HG02623 (cell line): ENCODE measurements at regions not wholly inside any gene's neighbourhood (a gene's known extent, or its start where the extent isn't known, plus 50 kb on each side); places are given as distances from the start of the nearest gene placed in this dataset.

Experiments
- ATAC-seq: cut with Tn5 transposase; IDR thresholded peaks from one replicate; pipeline ENCODE4 v1.9.1; 2021; ENCODE audit warnings: moderate library complexity; ENCODE audit not compliant: unreplicated experiment

DNA sequence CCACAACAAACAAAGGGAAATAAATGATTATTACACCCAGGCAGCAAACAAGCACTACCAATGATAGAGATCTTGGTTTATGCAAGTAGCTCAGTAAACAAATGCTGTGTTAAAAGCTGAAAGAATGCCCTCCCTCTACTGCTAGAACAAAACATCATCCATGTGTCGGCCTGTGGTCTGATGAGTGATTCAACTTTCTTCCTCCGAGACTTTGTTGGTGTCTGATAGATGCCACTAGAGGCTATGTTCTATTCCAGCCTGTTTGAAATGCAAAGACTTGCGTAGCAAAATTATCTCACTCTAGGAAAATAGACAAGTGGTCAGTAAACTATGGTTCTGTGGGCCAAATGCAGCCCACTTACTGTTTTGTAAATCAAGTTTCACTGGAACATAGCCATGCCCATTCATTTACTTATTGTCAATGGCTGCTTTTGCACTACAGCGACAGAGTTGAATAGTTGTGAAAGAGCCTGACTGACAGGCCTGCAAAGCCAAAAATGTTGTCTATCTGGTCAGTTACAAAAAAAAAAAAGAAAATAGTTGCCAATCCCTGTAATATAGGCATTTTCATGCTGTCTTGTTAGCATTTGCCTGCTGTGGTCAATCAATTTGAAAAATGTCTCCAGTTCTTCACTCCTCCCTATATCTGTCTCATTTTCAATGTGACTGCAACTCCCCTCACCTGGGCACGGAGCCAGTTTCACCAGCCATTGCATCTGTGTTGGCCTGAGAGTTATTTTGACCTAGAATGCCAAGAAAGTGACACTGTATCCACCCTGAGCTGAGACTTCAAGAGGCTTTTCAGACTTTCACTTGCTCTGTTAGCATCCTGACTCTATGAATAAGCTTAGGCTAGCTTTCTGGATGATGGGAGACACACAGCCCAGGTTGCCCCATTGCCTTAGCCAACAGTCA is 544.6 kb upstream of the BTBD3 start:
- ATAC-seq: no peak

DNA sequence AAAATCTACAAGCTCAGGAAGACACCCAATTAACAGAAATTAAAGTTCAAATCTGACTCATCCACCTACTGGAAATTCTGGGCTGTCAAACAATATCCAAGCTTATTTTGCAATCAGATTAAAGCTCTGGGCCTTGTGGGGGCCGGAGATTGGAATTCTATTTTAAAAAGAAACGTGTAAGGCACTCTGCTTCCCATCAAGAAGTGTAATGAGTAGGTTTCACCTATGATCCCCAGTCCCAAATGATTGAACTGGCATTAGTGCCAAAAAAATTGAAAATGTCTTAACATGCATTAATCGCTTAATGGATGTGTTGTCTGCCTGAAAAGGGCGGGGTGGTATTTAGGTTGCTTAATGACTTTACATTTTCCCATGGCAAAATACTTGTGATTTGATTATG is 542.4 kb upstream of the BTBD3 start:
- no peak for ATAC-seq

DNA sequence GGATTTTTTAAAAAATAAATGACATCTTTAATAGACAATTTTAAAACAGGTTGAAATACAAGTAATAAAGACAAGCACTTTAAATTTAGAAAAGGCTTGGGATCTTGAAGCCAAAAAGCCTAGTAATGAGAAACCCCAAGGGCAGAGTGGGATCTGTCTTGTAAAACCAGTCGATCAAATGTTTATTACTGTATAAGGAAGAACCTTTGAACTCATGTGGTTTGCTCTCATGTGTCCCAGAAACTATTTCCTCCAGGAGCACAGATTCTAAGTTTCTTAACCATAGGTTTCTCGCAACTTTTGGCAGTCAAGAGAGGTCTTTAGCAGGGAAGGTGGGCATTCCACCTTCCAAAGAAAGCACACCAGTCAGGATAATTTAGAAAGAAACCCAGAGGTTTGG is 541.7 kb upstream of the BTBD3 start:
- ATAC-seq: no peak

DNA sequence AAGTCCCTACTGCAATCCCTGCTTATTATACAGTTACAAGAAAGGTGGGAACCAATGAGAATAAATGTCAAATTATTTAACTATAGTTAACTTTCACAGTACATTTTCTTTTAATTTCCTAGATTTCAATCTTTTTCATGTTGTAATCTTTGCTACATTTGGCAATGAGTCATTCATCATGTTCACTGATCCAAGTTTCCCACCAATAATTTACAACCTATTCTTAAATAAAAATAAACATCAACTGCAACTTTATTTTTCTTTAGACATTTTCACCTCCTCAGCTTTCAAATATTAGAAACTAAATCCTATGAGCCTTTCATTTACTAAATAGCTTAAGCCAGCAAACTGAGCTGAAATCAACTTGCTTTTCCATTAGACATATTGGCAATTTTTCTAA is 541.3 kb upstream of the BTBD3 start:
- no peak for ATAC-seq

DNA sequence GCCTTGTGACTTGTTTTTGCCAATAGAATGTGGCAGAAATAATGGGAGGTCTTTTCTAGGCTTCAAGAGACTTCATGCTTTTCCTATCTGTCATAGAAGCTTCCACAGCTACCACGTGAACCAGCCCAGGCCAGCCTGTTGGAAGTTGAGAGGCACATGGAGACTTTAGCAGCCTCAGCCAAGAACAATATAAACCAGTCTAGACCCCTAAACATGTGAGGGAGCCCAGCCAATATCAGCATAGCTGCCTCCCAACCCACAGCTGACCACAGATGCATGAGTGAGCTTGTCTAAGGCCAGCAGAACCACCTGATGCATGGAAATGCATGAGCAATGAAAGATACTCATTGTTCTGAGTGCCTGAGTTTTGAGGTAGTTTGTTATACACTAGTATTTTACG is 540.7 kb upstream of the BTBD3 start:
- no peak for ATAC-seq

DNA sequence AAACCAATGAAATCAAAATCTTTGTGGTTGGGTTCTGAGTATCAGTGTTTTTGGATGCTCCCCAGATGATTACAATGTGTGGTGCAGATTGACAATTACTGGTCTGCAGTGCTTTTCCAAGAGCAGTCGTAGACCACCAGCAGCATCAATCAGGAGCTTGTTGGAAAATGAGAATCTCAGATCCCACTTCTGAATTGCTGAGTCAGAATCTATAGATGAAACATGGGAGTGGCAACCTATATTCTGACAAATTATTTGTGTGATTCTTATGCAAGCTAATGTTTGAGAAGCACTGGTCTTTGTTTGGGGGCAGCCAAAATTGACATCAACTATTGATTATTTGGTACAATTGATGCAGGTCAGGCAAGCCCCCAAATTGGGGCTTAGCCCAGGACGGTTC is 539.9 kb upstream of the BTBD3 start:
- ATAC-seq: no peak

DNA sequence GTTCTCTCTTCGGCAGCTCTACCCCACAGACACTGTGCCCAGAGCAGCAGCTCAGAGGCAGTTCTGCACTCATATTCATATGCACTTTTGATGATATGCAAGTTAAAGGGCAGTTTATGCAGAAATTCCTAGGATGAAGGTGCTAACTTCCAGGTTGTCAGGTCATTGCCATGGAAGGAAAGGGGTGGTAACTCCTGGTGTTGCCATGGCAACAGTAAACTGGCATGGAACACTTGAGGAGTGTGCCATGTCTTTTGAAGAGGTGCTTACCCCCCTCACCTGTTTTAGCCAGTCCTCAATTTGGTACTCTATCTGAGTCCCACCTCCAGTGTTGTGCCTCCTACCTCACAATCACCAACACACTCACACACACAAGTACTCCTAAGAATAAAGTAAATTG is 539.4 kb upstream of the BTBD3 start:
- ATAC-seq: no peak

DNA sequence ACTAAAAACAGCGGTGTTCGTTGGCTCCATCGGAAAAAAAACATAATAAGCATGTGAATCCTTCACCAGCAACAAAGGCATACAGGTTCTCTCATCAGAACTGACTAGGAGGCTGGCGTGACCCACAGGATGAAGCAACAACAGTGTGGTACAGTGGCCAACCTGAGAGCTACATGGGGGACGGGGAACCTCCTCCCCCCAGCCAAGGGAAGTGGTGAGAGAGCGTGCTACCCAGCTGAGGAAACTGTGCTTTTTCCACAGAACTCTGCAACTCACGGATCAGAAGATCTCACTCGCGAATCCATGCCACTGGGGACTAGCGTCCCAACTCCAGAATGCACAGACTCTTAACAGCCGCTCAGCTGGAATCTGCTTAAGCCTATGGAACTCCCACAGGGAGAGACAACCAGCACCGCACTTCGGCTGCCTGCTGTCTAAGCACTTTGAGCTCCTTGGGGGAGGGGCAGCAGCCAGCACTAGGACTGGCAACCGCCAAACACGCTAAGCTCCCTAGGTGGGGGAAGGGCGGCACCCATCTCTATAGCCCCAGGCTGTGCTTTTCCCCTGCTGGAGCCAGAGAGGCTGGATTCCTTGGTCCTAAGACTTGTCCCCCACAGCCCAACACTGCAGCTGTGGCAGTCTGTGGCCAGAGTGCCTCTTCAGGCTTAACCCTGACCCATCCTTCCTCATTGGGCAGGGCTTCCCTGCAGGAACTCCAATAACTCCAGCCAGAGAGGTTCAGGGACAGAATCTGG is 538.3 kb upstream of the BTBD3 start:
- no peak for ATAC-seq

DNA sequence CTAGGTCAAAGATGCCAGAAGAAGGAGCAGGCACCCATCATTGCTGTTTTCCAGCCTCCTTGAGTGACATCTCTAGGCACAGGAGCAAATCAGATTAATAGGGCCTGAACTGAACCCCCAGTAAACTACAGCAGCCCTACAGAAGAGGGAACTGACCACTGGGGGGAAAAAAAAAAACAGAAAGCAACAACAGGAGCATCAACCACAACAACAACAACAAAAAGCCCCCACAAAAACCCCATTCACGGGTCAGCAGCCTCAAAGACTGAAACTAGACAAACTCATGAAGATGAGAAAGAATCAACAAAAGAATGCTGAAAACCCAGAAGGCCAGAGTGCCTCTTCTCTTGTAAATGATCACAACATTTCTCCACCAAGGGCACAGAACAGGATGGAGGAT is 537.4 kb upstream of the BTBD3 start:
- ATAC-seq: no peak

DNA sequence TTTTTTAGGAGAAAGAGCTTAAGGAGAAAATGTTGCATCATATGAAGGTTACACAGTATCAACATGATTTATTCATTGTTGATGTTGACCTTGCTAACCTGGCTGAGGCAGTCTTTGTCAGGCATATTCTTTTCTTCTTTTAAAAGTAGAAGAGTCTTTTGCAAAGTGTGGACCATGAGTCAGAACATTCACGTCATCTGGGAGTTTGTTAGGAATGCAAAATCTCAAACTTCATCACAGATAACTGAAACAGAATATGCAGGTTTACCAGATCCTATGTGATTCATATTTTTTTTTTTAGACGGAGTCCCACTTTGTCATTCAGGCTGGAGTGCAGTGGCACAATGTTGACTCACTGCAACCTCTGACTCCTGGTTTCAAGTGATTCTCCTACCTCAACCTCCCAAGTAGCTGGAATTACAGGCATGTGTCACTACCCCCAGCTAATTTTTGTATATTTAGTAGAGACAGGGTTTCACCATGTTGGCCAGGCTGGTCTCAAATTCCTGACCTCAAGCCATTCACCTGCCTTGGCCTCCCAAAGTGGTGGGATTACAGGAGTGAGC is 530.4 kb upstream of the BTBD3 start:
- no peak for ATAC-seq

DNA sequence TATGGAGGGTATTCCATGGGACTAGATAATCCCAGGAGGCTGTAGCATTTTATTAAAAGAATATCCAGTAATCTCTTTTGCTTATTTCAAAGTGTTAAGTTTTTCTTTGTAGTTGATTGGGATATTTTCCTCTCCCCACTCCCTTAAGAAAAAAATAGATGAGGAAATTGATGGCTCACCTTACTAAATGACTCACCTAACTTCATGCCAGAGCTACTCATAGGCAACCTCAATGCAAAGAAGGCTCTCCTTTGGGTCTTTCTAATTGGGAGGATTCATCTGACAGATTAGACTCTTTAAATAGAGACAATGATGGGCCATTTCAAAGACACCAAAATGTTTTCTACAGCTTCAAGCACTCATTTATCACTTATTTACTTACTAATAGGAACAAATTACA is 528.5 kb upstream of the BTBD3 start:
- ATAC-seq: no peak

DNA sequence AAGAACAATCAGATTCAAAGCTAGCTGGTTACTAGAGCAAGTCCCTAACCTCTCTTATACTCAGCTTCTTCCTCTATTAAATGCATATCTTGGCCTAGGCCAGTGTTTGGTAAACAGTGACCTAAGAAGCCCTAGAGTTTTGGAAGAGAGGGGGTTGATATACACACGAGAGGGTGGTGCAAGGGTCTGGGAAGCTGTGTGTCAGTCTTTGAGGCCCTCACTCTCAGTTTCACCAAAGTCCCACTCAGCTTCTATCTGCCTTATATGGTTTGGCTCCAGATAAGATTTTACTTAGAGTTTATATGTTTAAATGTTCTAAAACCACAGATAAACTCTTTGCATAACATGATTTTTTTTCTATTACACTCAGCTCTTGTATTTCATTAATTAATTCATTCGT is 526.1 kb upstream of the BTBD3 start:
- ATAC-seq: no peak

DNA sequence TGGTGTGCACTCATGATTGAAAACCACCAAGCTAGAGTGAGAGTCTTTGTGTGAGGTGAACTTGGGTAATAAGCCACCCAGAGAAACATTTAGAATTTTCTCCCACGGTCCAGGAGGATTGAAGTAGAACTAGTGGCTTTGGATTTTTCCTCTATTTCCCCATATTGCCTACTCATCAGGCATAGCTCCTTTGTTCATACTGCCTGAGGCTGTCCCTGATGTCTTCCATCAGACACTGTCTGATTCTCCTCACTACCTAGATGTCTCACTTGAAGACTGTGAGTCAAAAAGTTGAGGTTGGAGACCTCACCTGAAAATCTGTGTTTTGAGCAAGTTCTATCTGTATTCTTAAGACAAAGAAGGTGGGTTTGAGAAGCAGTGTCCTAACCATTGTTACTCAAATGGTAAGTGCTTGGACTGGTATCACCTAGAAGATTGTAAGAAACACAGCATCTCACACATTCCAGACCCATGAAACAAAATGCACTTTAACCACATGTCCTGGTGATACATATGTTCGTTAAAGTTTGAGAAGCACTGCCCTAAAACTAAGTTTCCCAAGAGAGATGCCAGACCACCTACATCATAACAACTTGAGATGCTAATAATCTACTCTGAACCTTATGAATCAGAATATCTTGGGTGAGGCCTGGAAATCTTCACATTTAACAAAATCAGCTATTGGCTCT is 523.4 kb upstream of the BTBD3 start:
- ATAC-seq: no peak

DNA sequence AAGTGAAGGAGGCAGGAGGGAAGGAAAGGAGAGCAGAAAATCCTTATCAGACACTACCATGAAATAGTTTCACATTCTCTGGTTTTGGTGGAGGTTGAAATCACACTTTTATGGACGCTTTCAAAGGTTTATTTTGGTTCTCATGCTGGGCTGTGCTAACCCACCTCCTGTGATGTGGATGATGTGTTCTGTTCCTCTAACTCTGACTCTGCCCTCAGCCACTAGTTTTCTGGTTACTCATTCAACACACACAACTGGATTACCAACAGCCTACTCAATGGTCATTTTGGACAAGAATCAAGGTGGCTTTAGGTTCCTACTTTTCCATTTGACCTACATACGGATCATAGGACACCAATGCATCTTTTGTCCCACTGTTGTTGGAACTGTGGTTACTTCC is 522.1 kb upstream of the BTBD3 start:
- no peak for ATAC-seq

DNA sequence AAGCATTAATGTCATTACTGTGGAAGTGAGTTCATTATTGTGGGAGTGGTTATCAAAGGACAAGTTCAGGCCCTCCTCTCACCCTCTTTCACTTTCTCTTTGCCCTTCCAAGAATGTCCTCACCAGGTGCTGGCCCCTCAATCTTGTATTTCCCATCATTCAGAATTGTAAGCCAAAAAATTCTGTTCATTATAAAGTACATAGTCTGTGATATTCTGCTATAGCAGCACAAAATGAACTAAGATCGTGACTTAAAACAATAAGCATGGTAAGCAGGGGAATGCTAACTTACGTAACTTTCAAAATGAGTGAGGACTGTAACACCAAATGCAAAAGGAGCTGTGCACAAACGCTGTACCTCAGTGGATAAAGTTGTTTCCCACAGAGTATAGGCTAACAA is 515.7 kb upstream of the BTBD3 start:
- ATAC-seq: no peak

DNA sequence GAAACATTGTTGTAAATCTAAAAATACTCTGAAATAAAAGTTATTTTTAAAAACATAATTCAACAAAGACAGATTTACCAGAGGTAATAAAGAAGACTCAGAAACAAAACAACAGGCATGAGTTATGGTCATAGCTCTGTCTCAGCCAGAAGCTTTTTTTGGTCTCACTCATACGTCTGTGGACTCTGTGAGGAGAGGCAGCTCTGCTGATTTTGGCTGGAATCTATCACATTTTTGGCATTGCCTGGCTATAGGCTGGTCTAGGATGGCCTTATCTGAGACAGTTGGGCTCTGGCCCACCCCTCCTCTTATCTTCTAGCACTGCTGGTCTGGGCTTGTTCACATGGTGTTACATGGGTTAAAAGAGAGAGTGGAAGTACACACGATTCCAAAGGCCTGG is 514.0 kb upstream of the BTBD3 start:
- ATAC-seq: no peak

DNA sequence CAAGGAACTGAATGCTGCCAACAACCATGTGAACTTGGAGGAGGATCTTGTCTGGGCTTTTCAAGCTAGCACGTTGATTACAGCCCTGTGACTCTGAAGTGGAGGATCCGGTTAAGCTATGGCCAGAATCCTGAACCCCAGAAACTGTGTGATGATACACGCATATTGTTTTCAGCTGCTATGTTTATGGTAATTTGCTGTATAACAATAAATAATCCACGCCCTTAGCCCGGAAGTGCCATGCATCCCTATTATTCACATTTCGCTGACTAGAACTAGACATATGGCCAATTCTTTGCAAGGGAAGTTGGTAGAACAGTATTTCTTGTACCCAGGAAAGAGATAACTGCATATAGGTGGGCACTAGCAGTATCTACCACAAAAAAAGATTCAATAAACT is 510.8 kb upstream of the BTBD3 start:
- ATAC-seq: no peak

DNA sequence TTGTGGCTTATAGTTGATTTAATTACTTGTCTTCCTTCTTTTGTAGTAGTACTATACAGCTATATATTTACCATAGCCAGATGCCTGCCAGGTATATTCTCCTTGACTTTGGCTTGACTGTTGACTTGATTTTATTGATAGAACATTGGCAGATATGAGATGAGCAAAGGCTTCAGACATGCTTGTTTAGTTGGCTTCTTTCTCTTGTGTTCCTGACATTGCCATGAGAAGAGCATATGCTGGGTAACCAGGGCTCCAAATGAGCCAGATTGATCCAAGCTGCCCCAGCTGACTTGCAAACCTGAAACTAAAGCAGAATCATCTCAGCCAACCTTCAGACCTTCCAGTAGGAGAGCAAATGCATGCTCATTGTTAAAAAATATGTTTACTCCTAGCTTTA is 508.1 kb upstream of the BTBD3 start:
- ATAC-seq: no peak

DNA sequence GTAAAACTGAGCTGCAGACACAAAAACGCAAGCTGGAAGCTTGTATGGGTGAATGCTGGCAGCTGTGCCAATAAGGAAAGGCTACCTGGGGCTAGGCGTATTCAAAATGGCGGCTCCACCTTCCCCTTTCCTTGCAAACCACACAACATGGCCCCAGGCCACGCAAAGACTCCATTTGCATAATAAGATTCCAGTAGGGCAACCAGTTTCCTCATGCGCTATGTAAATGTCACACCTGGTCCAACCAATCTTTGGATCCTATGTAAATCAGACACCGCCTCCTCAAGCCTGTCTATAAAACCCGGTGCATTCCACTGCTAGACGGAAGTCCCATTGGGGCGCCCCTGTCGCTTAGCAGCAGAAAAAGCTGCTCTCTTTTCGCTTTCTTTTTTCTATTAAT is 505.9 kb upstream of the BTBD3 start:
- no peak for ATAC-seq

DNA sequence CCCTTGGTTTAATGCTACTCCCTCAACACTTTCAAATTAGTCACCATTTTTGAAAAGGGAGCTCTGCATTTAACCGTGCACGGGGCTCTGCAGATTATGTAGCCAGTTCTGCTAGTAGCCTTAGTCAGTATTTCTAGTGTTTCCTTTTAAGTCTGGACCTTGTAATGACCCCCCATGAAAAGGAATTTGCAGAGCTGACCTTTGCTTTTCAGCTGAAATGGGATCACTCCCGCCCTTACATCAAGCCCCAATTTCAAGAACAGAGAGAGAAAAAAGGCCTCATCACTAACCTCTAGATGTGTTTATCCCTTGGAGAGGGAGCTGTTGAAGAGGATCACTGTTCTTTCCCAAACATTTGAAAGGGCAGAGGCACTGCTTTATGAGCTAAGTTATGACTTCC is 490.7 kb upstream of the BTBD3 start:
- ATAC-seq: no peak

DNA sequence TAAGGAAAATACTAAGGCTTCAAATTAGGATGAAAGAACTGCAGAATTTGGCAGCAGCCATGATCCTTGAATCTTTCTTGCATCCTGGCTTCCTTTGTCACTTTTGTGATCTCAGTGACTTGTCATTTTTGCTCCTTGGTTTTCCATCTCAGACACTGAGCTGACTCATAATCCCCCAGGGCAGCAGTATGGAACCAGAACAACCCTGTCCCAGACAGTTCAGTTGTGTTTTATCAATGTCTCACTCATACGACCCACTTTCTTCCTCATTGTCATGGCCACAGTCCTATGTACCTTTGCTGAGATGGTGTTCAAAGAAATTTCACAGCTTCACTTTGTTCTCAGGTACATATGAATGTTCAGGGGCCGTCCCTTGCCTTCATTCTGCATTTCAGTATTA is 488.5 kb upstream of the BTBD3 start:
- ATAC-seq: no peak
